ENCODE measurements at regions not wholly inside any gene's neighbourhood (a gene's known extent, or its start where the extent isn't known, plus 50 kb on each side); places are given as distances from the start of the nearest gene placed in this dataset.
A peak's percentile ranks its signal among the peaks of the same experiment; 100 is the strongest.

DNA sequence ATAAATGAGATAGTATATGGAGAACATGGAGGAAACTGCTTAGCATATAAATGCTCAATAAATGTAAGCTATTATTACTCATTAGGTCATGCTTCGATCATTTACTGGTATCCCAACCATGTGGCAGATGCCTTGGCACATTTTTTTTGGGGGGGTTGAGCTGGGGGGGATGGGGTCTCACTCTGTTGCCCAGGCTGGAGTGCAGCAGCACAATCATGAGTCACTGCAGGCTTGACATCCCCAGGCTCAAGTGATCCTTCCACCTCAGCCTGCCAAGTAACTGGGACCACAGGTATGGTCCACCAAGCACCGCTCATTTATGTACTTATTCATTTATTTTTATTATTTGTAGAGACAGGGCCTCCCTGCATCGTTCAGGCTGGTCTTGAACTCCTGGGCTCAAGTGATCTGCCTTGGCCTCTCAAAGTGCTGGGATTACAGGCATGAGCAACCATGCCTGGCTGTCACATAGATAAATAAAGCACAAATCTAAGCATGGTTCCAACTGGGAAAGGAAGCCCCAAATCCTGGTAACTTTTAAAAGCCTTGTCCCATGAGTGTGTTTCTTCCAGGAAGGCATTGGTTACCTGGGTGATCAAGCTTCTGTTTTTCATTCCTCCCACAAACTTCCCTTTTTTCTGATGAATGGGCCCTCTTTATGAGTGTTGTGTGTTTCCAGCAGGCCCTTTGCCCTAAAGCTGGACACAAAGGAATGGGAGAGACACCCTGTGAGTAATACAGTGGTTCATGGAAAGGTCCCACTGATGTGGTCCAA lies 147.4 kb upstream of the UMPS start:
- Mint-ChIP-seq H3K36me3 (no peaks in the 10 kb centered on the region), H3K27me3 (peaks cover 21 to 25% of the 10 kb centered on the region in 2 donors), H3K4me1 (ENCODE audit: low read depth in 2 of 2) (peaks cover 9% of the 10 kb centered on the region in 2 donors), H3K4me3 (no peak overlapping the region), H3K27ac (no peak overlapping the region), H3K9me3 (no peaks in the 10 kb centered on the region)
- ATAC-seq (no peak), DNase-seq (ENCODE audit: low spot score) (no peak)

DNA sequence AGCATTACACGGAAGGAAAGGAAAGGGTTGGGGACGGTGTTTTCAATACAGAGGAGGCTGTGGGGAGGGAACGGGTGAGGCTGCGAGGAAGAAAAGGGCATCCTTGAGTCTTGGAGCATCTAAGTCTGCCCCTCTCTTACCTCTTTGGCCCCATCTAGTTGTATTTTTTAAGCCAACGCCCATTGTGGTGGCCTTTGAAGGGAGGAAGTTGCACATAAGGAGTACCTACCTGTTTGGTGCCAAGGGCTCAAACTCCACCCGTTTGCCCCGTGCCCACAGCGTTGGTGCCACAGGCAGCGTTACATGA lies 146.1 kb upstream of the UMPS start:
- Mint-ChIP-seq H3K4me1 (ENCODE audit: low read depth in 2 of 2) (peaks cover 9 to 13% of the 10 kb centered on the region in 2 donors), H3K27me3 (peaks cover 21 to 28% of the 10 kb centered on the region in 2 donors), H3K36me3 (no peaks in the 10 kb centered on the region), H3K27ac (no peak overlapping the region), H3K9me3 (no peaks in the 10 kb centered on the region), H3K4me3 (peak overlapping the region; percentile 70)
- no peak for DNase-seq (ENCODE audit: low spot score)
- no peak for ATAC-seq

DNA sequence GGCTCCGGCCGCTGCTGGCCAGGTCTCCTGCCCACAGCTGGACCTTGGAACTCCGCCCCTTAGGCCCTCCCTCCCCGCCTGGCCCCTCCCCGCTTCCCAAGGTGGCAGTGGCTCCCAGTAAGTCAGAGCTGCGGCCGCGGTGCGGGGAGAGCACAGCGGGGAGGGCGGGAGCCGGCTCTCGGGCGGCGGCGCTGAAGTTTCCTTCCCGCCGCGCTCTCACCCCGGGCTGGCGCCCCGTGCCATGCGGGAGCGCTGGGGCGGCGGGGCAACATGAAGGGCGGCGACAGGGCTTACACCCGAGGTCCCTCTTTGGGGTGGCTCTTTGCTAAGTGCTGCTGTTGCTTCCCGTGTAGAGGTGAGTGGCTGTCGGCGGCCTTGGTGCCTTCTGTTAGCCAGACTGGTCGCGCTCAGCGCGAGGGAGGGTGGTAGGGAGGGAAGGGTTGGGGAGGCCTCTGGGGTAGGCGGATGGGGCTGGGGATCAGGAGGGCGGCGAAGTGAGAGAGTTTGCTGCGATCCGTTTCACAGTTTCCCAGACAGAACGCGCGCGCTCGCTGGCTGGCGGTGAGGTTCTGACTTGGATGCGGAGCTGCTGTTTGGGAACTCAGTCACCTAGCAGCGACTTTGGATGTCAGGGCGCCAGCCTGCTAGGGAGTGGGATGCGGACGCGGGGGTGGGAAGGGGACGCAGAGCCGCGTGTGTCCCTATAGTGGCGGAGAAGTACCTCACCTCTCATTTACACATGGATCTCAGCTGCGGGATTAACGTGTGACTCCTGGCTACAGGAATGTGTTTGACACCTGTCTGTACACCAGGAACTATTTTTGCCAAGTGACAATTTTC lies 145.5 kb upstream of the UMPS start:
- no peaks in the 10 kb centered on the region for H3K36me3 Mint-ChIP-seq
- ATAC-seq, result peak; percentile 73 to 83
- peaks cover 9 to 13% of the 10 kb centered on the region in 2 donors for H3K4me1 Mint-ChIP-seq (ENCODE audit: low read depth in 2 of 2)
- no peak for DNase-seq (ENCODE audit: low spot score)
- H3K27ac Mint-ChIP-seq, result no peak overlapping the region
- H3K9me3 Mint-ChIP-seq, result no peaks in the 10 kb centered on the region
- H3K27me3 Mint-ChIP-seq, result peaks cover 21 to 28% of the 10 kb centered on the region in 2 donors
- H3K4me3 Mint-ChIP-seq, result peak overlapping the region; percentile 63

DNA sequence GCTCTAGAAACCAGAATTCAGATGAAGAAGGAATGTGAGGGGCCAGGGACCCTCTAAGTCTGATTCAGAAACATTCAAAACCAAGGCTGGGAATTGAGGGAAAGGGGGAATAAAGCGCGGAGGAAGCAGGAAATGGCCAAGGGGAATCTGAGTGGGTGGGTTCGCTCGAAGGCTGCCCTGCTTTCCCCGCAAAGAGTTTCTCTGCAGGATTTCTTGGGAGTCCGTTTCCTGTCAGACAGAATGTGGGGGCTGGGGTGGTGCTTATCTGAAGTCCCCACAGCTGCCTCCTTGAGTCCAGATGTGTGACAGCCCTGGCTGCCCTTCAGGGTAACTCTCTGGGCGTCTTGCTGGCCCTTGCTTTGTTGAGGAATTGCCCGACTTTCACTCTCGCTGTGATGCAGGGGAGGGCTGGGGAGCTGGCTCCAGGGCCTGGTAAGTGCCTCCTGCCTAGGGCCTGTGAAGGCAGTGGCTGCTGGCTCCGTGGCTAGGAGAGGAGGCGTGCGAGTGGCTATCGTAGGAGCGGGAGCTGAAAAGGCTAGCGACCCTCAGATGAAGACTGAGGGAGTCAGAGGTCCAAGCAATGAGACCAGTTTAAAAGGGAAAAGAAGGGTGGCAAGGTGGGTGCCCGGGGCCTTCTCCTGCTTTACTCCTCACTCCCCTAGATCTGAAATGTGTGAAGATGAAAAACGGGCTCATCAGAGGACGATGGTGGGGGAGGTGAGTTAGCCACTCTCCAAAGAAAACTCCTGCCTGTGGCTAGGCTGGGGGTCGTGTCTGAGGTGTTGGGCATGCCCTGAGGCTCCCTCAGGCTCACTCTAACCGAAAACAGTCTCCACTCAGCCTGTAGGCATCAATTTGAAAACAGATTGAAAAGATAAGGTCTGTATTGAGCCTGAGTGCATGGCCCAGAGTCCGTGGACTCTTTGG lies 143.9 kb upstream of the UMPS start:
- ATAC-seq, result no peak
- Mint-ChIP-seq H3K4me3 (no peak overlapping the region), H3K36me3 (no peaks in the 10 kb centered on the region), H3K9me3 (no peaks in the 10 kb centered on the region), H3K4me1 (ENCODE audit: low read depth in 2 of 2) (peaks cover 9 to 13% of the 10 kb centered on the region in 2 donors), H3K27ac (no peak overlapping the region), H3K27me3 (peaks cover 20 to 28% of the 10 kb centered on the region in 2 donors)
- no peak for DNase-seq (ENCODE audit: low spot score)

DNA sequence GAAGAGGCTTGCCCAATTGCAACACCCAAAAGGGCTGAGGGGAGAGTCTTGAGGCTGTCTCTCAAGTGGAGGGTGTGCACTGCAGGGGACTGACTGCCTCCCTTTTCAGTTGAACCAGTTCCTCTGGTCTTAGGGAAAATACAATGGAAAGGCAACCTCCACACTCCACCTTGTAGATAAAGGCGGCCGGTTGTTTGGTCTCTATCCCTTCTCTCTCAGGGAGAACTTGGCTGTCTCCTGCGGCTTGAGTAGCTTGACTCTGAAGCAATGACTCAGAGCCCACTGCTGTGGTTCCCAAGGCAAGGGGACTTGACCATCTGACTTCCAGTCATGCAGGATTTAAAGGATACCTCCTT lies 143.2 kb upstream of the UMPS start:
- no peak overlapping the region for H3K27ac Mint-ChIP-seq
- no peak overlapping the region for H3K4me3 Mint-ChIP-seq
- no peaks in the 10 kb centered on the region for H3K36me3 Mint-ChIP-seq
- H3K9me3 Mint-ChIP-seq, result no peaks in the 10 kb centered on the region
- H3K27me3 Mint-ChIP-seq, result peaks cover 13 to 28% of the 10 kb centered on the region in 2 donors
- no peak for DNase-seq (ENCODE audit: low spot score)
- H3K4me1 Mint-ChIP-seq (ENCODE audit: low read depth in 2 of 2), result peaks cover 9 to 13% of the 10 kb centered on the region in 2 donors
- no peak for ATAC-seq

DNA sequence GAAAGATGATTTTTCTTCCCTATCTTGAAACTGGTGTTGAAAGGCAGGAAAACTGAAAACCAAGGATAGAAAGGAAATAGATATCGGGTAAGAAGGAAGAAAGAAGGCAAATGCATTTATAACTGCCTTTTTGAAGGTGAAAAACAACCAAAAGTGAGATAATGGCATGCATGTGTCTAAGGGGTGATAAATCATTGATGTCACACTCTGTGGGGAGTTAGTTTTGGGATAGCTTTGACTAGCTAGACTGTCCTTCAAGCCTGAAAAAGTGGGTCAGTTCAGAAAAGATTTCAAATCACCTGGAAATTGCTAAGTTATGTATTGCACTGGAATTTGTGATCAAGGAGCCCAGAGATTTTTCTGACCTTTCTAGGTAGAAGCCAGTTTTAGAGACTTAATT lies 142.2 kb upstream of the UMPS start:
- DNase-seq (ENCODE audit: low spot score) (no peak), ATAC-seq (no peak)
- peaks cover 17 to 20% of the 10 kb centered on the region in 2 donors for H3K4me1 Mint-ChIP-seq (ENCODE audit: low read depth in 2 of 2)
- H3K27me3 Mint-ChIP-seq, result peaks cover 13 to 26% of the 10 kb centered on the region in 2 donors
- no peaks in the 10 kb centered on the region for H3K9me3 Mint-ChIP-seq
- H3K27ac Mint-ChIP-seq, result no peak overlapping the region
- H3K36me3 Mint-ChIP-seq, result no peaks in the 10 kb centered on the region
- no peak overlapping the region for H3K4me3 Mint-ChIP-seq

DNA sequence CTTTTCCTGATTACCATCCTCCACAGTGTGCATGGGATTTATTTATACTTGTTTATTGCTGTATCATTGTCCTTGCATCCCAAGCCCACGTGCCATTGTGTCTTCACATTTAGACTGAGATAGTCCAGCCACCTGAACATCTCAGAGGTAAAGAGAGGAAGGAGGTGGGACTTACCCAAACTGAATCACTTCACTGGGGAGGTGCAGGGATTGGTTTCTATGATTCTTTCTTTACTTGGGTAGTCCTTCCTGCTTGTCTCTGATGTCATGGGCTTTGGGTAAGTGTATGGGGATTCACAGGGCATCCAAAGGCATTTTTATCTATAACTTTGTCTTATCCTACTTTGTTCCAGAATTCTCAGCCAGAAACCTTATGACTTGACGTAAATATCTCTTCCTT lies 141.5 kb upstream of the UMPS start:
- no peak for DNase-seq (ENCODE audit: low spot score)
- Mint-ChIP-seq H3K36me3 (no peaks in the 10 kb centered on the region), H3K27me3 (peaks cover 5 to 24% of the 10 kb centered on the region in 2 donors), H3K4me1 (ENCODE audit: low read depth in 2 of 2) (peaks cover 21% of the 10 kb centered on the region in 2 donors), H3K27ac (no peak overlapping the region), H3K4me3 (no peak overlapping the region), H3K9me3 (no peaks in the 10 kb centered on the region)
- no peak for ATAC-seq

DNA sequence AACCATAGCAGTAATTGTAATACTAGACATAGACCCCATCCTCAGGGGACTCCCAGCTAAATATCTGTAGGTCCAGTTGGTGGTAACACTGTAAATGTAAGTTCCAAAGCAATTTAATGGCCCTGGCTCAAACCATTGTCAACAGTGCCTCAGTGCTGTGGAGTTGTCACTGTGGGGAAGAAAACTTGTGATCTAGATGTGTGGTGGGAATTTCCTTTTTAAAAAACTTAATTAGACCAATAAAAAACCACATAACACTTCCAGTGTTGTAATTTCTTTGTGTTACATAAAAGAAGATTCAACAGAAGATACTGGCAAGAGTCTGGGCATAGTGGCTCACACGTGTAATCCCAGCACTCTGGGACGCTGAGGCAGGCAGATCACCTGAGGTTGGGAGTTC lies 138.6 kb upstream of the UMPS start:
- Mint-ChIP-seq H3K4me1 (ENCODE audit: low read depth in 2 of 2) (peaks cover 12 to 13% of the 10 kb centered on the region in 2 donors), H3K4me3 (no peak overlapping the region), H3K27me3 (peaks cover 0 to 14% of the 10 kb centered on the region in 2 donors), H3K27ac (no peak overlapping the region), H3K36me3 (no peaks in the 10 kb centered on the region), H3K9me3 (no peaks in the 10 kb centered on the region)
- DNase-seq (ENCODE audit: low spot score), result no peak
- no peak for ATAC-seq

DNA sequence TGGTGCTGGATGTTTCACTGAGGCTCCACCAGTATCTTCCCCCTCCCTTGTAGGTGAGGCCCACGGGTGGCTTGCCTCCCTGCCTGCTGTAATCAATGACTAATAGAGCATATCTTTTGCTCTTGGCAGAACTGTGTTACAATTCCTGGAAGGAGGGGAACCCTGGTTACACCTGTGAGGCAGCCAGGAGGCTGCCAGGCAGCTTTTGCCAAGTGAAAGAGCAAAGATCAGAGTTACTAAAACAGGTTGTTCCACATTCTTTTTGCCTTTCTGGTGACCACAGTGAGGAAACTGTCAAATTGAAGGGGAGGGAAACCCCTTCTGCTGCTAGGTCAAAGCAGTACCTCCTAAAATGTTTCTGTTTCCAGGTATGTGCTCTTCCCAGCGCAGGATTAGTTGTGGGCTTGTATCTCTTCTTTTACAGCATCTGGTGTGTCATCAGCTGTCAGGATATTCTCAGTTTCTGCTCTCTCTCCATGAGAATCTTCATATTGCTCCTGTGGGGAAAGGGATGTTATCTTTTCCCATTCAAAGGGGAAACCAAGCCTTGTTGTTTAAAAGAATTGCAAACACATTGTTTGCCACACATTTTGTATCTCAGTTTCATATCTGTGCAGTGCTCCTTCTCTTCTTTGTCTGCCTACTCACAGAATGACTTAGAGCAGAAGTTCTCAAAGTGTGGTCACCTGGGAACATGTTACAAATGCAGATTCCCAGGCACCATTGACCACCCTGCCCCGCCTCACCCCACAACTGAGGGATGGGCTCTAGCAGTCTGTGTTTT lies 137.4 kb upstream of the UMPS start:
- Mint-ChIP-seq H3K9me3 (no peaks in the 10 kb centered on the region), H3K27me3 (peaks cover 0 to 9% of the 10 kb centered on the region in 2 donors), H3K4me1 (ENCODE audit: low read depth in 2 of 2) (peaks cover 12 to 13% of the 10 kb centered on the region in 2 donors), H3K27ac (no peak overlapping the region), H3K36me3 (no peaks in the 10 kb centered on the region), H3K4me3 (no peak overlapping the region)
- no peak for DNase-seq (ENCODE audit: low spot score)
- peak in 1 of 2 donors; percentile 31 for ATAC-seq

DNA sequence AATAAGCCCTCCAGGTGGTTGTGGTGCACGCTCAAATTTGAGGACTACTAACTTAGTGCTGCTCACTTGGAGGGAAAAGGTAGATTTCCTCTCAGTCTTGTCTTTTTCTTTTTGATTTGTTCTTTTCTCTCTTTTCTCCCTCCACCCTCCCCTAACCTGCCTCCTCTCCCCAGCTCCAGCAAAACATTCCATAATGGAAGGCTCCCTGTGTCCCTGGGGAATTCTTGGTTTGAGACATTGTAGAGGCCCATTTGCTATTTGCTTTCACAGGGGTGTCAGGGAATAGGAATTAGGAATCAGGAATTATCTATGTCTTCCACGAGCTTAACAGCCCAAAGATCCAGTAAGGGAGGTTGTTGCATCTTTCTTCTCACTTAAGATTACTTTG lies 136.8 kb upstream of the UMPS start:
- no peak overlapping the region for H3K27ac Mint-ChIP-seq
- H3K4me3 Mint-ChIP-seq, result no peak overlapping the region
- no peaks in the 10 kb centered on the region for H3K9me3 Mint-ChIP-seq
- H3K36me3 Mint-ChIP-seq, result no peaks in the 10 kb centered on the region
- peaks cover 12 to 13% of the 10 kb centered on the region in 2 donors for H3K4me1 Mint-ChIP-seq (ENCODE audit: low read depth in 2 of 2)
- peaks cover 0 to 6% of the 10 kb centered on the region in 2 donors for H3K27me3 Mint-ChIP-seq
- no peak for ATAC-seq
- no peak for DNase-seq (ENCODE audit: low spot score)

DNA sequence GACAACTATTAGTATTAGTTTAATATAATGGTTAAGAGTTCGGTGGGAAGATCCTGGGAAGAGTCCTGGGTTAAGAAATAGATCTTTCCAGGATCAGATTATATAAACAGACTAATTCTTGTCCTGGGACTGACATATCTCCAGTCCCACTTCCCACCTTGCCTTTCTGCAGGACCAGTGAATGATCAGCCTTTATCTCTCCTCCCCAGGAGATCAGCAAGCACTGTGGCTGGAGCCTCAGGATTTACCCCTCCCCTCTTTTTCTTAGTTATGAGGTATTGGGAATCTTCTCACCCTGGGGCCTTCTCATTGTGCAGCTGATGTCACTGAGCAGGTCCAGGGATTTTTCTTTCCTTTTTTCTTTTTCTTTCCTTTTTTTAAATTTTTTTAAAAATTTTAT lies 135.7 kb upstream of the UMPS start:
- Mint-ChIP-seq H3K4me3 (no peak overlapping the region), H3K9me3 (no peaks in the 10 kb centered on the region), H3K4me1 (ENCODE audit: low read depth in 2 of 2) (peaks cover 8 to 13% of the 10 kb centered on the region in 2 donors), H3K36me3 (no peaks in the 10 kb centered on the region), H3K27ac (no peak overlapping the region), H3K27me3 (peaks cover 0 to 6% of the 10 kb centered on the region in 2 donors)
- no peak for DNase-seq (ENCODE audit: low spot score)
- ATAC-seq, result no peak

DNA sequence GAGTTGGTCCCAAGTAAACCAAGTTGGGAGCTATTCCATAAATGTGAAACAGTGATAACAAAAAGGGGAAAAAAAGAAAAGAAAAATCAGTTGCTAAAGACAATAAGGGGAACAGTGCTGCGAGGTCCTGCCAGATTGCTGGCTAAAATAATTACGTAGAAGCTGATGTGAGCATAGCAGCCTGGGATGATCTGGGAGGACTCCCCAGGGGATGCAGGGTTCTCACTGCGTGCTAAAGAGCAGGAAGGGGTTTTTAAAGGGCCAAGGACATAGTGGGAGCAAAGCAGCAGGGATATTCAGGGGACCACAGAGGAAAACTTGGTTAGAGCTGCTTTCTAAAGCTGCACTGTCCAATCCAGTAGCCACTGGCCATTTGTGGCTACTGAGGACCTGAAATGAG lies 133.0 kb upstream of the UMPS start:
- no peak overlapping the region for H3K4me3 Mint-ChIP-seq
- no peak for DNase-seq (ENCODE audit: low spot score)
- peaks cover 0 to 6% of the 10 kb centered on the region in 2 donors for H3K27me3 Mint-ChIP-seq
- peaks cover 8 to 13% of the 10 kb centered on the region in 2 donors for H3K4me1 Mint-ChIP-seq (ENCODE audit: low read depth in 2 of 2)
- no peak overlapping the region for H3K27ac Mint-ChIP-seq
- ATAC-seq, result no peak
- no peaks in the 10 kb centered on the region for H3K9me3 Mint-ChIP-seq
- no peaks in the 10 kb centered on the region for H3K36me3 Mint-ChIP-seq

DNA sequence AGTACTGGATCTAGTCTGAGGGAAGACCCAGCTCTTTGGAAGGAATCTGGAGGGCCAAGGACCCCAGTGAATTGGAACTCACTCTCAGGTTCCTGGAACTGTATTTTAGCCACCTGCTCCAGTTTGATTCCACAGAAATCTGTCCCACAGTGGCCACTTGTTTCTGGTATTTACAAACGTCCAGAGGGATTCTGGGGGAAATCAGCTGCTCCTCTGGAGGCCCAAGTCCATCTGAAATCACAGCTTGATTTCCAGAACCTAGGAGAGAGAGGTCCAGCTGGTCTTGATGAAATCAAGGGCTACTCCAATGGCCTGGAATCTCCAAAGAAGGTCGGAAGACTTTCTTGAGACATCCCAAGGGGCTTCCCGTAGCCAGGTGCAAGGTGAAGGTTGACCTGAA lies 132.3 kb upstream of the UMPS start:
- no peaks in the 10 kb centered on the region for H3K9me3 Mint-ChIP-seq
- H3K27ac Mint-ChIP-seq, result no peak overlapping the region
- peaks cover 2 to 6% of the 10 kb centered on the region in 2 donors for H3K4me1 Mint-ChIP-seq (ENCODE audit: low read depth in 2 of 2)
- ATAC-seq, result no peak
- no peaks in the 10 kb centered on the region for H3K36me3 Mint-ChIP-seq
- peaks cover 0 to 6% of the 10 kb centered on the region in 2 donors for H3K27me3 Mint-ChIP-seq
- no peak overlapping the region for H3K4me3 Mint-ChIP-seq
- no peak for DNase-seq (ENCODE audit: low spot score)
